IPS DF 6.9 (cell line): ENCODE measurements at regions not wholly inside any gene's neighbourhood (a gene's known extent, or its start where the extent isn't known, plus 50 kb on each side); places are given as distances from the start of the nearest gene placed in this dataset.

Experiments used
- DNase-seq: peaks from one replicate; pipeline ENCODE4 v3.0.0-alpha.2; 2013; ENCODE audit warnings: low read depth, low spot score
- H3K27ac ChIP-seq: one replicate; pipeline ENCODE4 v1.5.1; 2013; ENCODE audit warnings: low read length, control low read depth
- H3K27me3 ChIP-seq: 2 replicates; pipeline ENCODE4 v1.6.1; 2013; ENCODE audit warnings: mild to moderate bottlenecking, low read length; ENCODE audit not compliant: control insufficient read depth, insufficient read depth
- H3K36me3 ChIP-seq: 2 replicates; pipeline ENCODE4 v1.6.1; 2013; ENCODE audit warnings: low read length; ENCODE audit not compliant: control insufficient read depth, insufficient read depth
- H3K4me1 ChIP-seq: 2 replicates; pipeline ENCODE4 v1.6.1; 2013; ENCODE audit warnings: low read length; ENCODE audit not compliant: control insufficient read depth, insufficient read depth
- H3K4me3 ChIP-seq: 2 replicates; pipeline ENCODE4 v1.5.1; 2013; ENCODE audit warnings: mild to moderate bottlenecking, low read length
- H3K9me3 ChIP-seq: 2 replicates; pipeline ENCODE4 v1.6.1; 2013; ENCODE audit warnings: low read length, inconsistent platforms; ENCODE audit not compliant: control insufficient read depth, insufficient read depth
- WGBS: extraction: QIAGEN DNeasy Blood & Tissue Kit; methylation state at CpG from one replicate; pipeline ENCODE4 v1.1.7; 2013; ENCODE audit warnings: mixed read lengths, missing lambda C conversion rate; ENCODE audit not compliant: insufficient read length, insufficient coverage; 5-methylcytosine and 5-hydroxymethylcytosine counted together

DNA sequence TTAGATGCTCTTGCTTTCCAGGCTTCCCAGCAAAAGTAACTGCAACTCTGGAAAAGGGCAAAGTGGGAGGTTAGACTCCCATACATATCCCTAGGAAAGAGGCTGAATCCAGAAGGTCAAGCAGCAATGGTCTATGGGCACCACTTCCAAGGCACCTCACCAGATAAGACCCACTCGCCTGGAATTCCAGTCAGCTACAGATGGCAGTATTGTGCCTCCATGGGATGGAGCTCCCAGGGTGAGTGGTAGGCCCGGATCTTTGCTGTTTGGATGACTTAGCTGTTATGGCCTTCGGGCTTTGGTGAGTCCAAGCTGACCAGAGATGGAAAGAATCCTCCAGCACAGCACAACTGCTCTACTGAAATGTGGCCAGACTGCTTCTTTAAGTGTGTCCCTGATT, 688.0 kb downstream of the PCDH19 start:
- no peaks in the 10 kb centered on the region for H3K27me3 ChIP-seq
- H3K27ac ChIP-seq: no peak overlapping the region
- H3K4me1 ChIP-seq: no peaks in the 10 kb centered on the region
- no peaks in the 10 kb centered on the region for H3K9me3 ChIP-seq
- no peaks in the 10 kb centered on the region for H3K36me3 ChIP-seq
- DNase-seq: no peak
- no peak overlapping the region for H3K4me3 ChIP-seq
- no CpG with 5 or more reads among the region's 3 CpGs for WGBS

- Histone ChIP-seq H3K9me3 (no peaks in the 10 kb centered on the region), H3K27ac (no peak overlapping the region), H3K4me1 (no peaks in the 10 kb centered on the region), H3K36me3 (no peaks in the 10 kb centered on the region), H3K27me3 (no peaks in the 10 kb centered on the region), H3K4me3 (no peak overlapping the region)
- no peak for DNase-seq
- WGBS: no CpG with 5 or more reads among the region's 6 CpGs
Measured at GRCh38 chrX:99719140-99719539, 690.9 kb downstream of the PCDH19 start.

- no peaks in the 10 kb centered on the region for H3K36me3 ChIP-seq
- H3K27me3 ChIP-seq: no peaks in the 10 kb centered on the region
Measured at GRCh38 chrX:99717716-99718115, 692.4 kb downstream of the PCDH19 start.

GRCh38 chrX:99705701-99706100, 704.4 kb downstream of the PCDH19 start:
- WGBS: no CpG with 5 or more reads among the region's 4 CpGs
- H3K9me3 ChIP-seq: no peaks in the 10 kb centered on the region
- H3K27me3 ChIP-seq: no peaks in the 10 kb centered on the region
- no peaks in the 10 kb centered on the region for H3K4me1 ChIP-seq
- H3K36me3 ChIP-seq: no peaks in the 10 kb centered on the region
- no peak for DNase-seq
- H3K27ac ChIP-seq: no peak overlapping the region
- no peak overlapping the region for H3K4me3 ChIP-seq

More at GRCh38 chrX:99717716-99718115, 692.4 kb downstream of the PCDH19 start:
- WGBS: no CpG with 5 or more reads among the region's 2 CpGs
- Histone ChIP-seq H3K4me3 (no peak overlapping the region), H3K9me3 (no peaks in the 10 kb centered on the region), H3K27ac (no peak overlapping the region), H3K4me1 (no peaks in the 10 kb centered on the region)
- DNase-seq: no peak

DNA sequence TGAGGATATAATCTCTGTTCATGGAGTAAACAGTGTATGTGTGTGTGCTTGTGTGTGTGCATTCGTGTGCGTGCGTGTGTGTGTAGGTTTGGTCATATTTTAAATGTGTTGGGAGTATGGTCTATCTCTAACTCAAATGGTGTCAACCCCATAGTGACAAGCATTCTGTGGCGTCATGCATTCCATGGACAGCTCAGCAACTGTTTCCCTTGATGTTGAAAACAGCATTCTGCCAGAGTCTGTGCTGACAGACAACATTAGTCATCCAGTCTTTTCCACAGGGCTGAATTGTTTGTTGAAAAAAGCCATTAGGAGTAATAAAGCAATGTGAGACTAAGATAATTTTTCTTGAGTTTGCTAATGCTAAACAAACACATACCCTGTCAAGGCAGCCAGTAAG, 706.6 kb downstream of the PCDH19 start:
- H3K27ac ChIP-seq: no peak overlapping the region
- WGBS: no CpG with 5 or more reads among the region's 4 CpGs
- no peak for DNase-seq
- no peaks in the 10 kb centered on the region for H3K27me3 ChIP-seq
- H3K9me3 ChIP-seq: no peaks in the 10 kb centered on the region
- H3K36me3 ChIP-seq: no peaks in the 10 kb centered on the region
- no peak overlapping the region for H3K4me3 ChIP-seq
- H3K4me1 ChIP-seq: no peaks in the 10 kb centered on the region

DNA sequence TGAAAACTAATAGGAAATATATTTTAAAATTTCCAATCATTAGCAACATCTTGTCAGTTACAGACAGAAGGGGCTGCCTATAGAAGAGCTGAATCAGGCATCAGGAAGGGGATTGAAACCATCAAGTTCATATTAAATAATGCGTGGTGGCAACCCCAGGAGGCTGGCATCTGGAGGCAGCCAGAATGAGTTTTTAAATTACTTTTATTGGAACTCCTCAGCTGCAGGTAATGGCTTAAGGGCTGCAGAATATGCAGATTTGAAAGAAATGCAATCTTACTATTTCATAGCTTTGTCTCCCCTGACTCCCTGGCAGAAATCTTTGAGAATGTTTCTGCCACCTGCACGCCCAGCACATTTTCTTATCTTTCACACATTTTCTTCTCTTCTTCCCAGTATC, 711.6 kb downstream of the PCDH19 start:
- Histone ChIP-seq H3K4me1 (no peaks in the 10 kb centered on the region), H3K9me3 (no peaks in the 10 kb centered on the region), H3K27ac (no peak overlapping the region), H3K36me3 (no peaks in the 10 kb centered on the region), H3K27me3 (no peaks in the 10 kb centered on the region), H3K4me3 (no peak overlapping the region)
- WGBS: no CpG with 5 or more reads among the region's 2 CpGs
- no peak for DNase-seq

GRCh38 chrX:99663136-99663535, 746.9 kb downstream of the PCDH19 start:
- H3K4me1 ChIP-seq: no peaks in the 10 kb centered on the region

GRCh38 chrX:99654188-99654587, 755.9 kb downstream of the PCDH19 start:
- H3K9me3 ChIP-seq: no peaks in the 10 kb centered on the region
- no CpG with 5 or more reads among the region's 1 CpG for WGBS

More at GRCh38 chrX:99663136-99663535, 746.9 kb downstream of the PCDH19 start:
- no peak for DNase-seq
- Histone ChIP-seq H3K27me3 (no peaks in the 10 kb centered on the region), H3K27ac (no peak overlapping the region), H3K9me3 (no peaks in the 10 kb centered on the region), H3K4me3 (no peak overlapping the region), H3K36me3 (no peaks in the 10 kb centered on the region)
- no CpG with 5 or more reads among the region's 4 CpGs for WGBS

DNA sequence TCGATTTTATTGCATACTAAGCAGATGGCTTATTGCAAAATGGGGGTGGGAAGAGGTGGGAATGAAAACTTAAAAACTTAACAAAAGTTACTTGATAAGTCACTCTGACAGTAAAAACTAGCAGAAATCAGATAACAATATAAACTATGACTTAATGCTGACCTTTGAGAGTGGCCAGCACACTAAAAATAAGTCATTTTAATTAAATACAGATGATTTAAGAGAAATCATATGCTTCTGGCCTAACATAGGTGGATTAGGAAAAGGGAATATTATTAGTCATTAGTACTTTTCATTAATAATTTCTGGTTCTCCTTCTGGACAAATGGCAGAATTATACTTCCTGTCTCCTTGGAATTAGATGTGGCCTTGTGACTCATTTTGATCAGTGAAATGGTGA, 756.7 kb downstream of the PCDH19 start:
- Histone ChIP-seq H3K36me3 (no peaks in the 10 kb centered on the region), H3K27me3 (no peaks in the 10 kb centered on the region), H3K4me1 (no peaks in the 10 kb centered on the region), H3K4me3 (no peak overlapping the region), H3K9me3 (no peaks in the 10 kb centered on the region), H3K27ac (no peak overlapping the region)
- no CpG with 5 or more reads among the region's 1 CpG for WGBS
- no peak for DNase-seq

More at GRCh38 chrX:99654188-99654587, 755.9 kb downstream of the PCDH19 start:
- Histone ChIP-seq H3K36me3 (no peaks in the 10 kb centered on the region), H3K27ac (no peak overlapping the region), H3K4me3 (no peak overlapping the region), H3K4me1 (no peaks in the 10 kb centered on the region), H3K27me3 (no peaks in the 10 kb centered on the region)
- DNase-seq: no peak

- DNase-seq: no peak
- no peak overlapping the region for H3K4me3 ChIP-seq
- H3K36me3 ChIP-seq: no peaks in the 10 kb centered on the region
- no peaks in the 10 kb centered on the region for H3K4me1 ChIP-seq
- H3K27me3 ChIP-seq: no peaks in the 10 kb centered on the region
- H3K27ac ChIP-seq: no peak overlapping the region
- no peaks in the 10 kb centered on the region for H3K9me3 ChIP-seq
Measured at GRCh38 chrX:99613041-99613440, 797.0 kb downstream of the PCDH19 start.

GRCh38 chrX:99603091-99603814, 806.8 kb downstream of the PCDH19 start:
- H3K4me1 ChIP-seq: no peaks in the 10 kb centered on the region
- no peaks in the 10 kb centered on the region for H3K9me3 ChIP-seq
- H3K27me3 ChIP-seq: no peaks in the 10 kb centered on the region
- WGBS: no CpG with 5 or more reads among the region's 3 CpGs
- no peaks in the 10 kb centered on the region for H3K36me3 ChIP-seq
- no peak for DNase-seq
- no peak overlapping the region for H3K27ac ChIP-seq
- H3K4me3 ChIP-seq: no peak overlapping the region
